H1 (cell line): ENCODE measurements at regions not wholly inside any gene's neighbourhood (a gene's known extent, or its start where the extent isn't known, plus 50 kb on each side); places are given as distances from the start of the nearest gene placed in this dataset.

Experiments
- CTCF ChIA-PET: fragments of 300-600 bp; sonication (Branson Sonifier 250); formaldehyde crosslinking; loops from one replicate; lab custom pipeline; 2021; ENCODE audit not compliant: partially characterized antibody; lab: Charles Lee
- POLR2A ChIA-PET: fragments of 300-600 bp; sonication (Branson Sonifier 250); formaldehyde crosslinking; loops from one replicate; lab custom pipeline; 2021; ENCODE audit warnings: inconsistent platforms; ENCODE audit not compliant: partially characterized antibody; lab: Charles Lee
- DNase-seq, 2 experiments: peaks; one replicate each; pipeline versions ENCODE4 v3.0.0 to v3.0.0-alpha.2; 2010 to 2022; ENCODE audit warnings: low spot score in 2 of 2, low read depth in 1 of 2, mixed read lengths in 1 of 2
- FAIRE-seq: peaks from 2 replicates; lab custom pipeline; 2011; peaks lifted over from hg19 to GRCh38; lab: Jason Lieb, UNC
- H2AFZ ChIP-seq: 2 replicates; pipeline ENCODE4 v1.8.1; 2012; ENCODE audit warnings: low read length, inconsistent platforms
- H2AK5ac ChIP-seq: 2 replicates; pipeline ENCODE4 v1.6.1; 2013; ENCODE audit warnings: low read depth, low read length
- H2BK120ac ChIP-seq: replicated peaks from 2 replicates; pipeline ENCODE3; 2013; ENCODE audit warnings: low read depth, low read length, inconsistent platforms
- H2BK12ac ChIP-seq: 2 replicates; pipeline ENCODE4 v1.6.1; 2013; ENCODE audit warnings: low read depth, low read length
- H2BK15ac ChIP-seq: 2 replicates; pipeline ENCODE4 v1.6.1; 2013; ENCODE audit warnings: low read length
- H2BK20ac ChIP-seq: 2 replicates; pipeline ENCODE4 v1.6.1; 2013; ENCODE audit warnings: low read length
- H2BK5ac ChIP-seq: 2 replicates; pipeline ENCODE4 v1.6.1; 2013; ENCODE audit warnings: low read depth, low read length
- H3K14ac ChIP-seq: 2 replicates; pipeline ENCODE4 v1.6.1; 2013; ENCODE audit warnings: inconsistent platforms; ENCODE audit not compliant: insufficient read length
- H3K18ac ChIP-seq: 2 replicates; pipeline ENCODE4 v1.6.1; 2013; ENCODE audit warnings: low read length; ENCODE audit errors: extremely low read depth
- H3K23ac ChIP-seq: 2 replicates; pipeline ENCODE4 v1.6.1; 2013; ENCODE audit warnings: inconsistent platforms; ENCODE audit not compliant: insufficient read length
- H3K23me2 ChIP-seq: 2 replicates; pipeline ENCODE4 v1.6.1; 2013; ENCODE audit warnings: low read depth, low read length
- H3K27ac ChIP-seq: 2 replicates; pipeline ENCODE4 v1.6.1; 2011; ENCODE audit warnings: low read depth, low read length, inconsistent platforms
- H3K27me3 ChIP-seq, 4 experiments: replicated peaks in 1 of 4; 1 replicate in 1 of 4; 2 replicates in 3 of 4; pipeline versions ENCODE4 v1.6.1 to v1.8.1; 2011 to 2013; ENCODE audit warnings: low read length in 3 of 4, mild to moderate bottlenecking in 3 of 4, inconsistent platforms in 2 of 4, mixed read lengths in 2 of 4, moderate library complexity in 1 of 4; ENCODE audit not compliant: control insufficient read depth in 3 of 4, insufficient read depth in 3 of 4; ENCODE audit errors: extremely low read depth in 1 of 4
- H3K36me3 ChIP-seq, 4 experiments: 2 replicates each; pipeline versions ENCODE4 v1.6.1 to v1.8.1; 2011 to 2013; ENCODE audit warnings: mild to moderate bottlenecking in 4 of 4, low read length in 3 of 4, moderate library complexity in 2 of 4, control low read depth in 1 of 4, inconsistent platforms in 1 of 4; ENCODE audit not compliant: insufficient read depth in 4 of 4, control insufficient read depth in 2 of 4
- H3K4ac ChIP-seq: replicated peaks from 2 replicates; pipeline ENCODE3; 2013; ENCODE audit warnings: low read length, low read depth, mixed read lengths, inconsistent platforms; ENCODE audit not compliant: insufficient read length
- H3K4me1 ChIP-seq, 4 experiments: replicated peaks in 1 of 4; 1 replicate in 1 of 4; 2 replicates in 3 of 4; pipeline versions ENCODE4 v1.6.1 to v1.8.1; 2011 to 2013; ENCODE audit warnings: low read length in 3 of 4, inconsistent platforms in 2 of 4, mixed read lengths in 1 of 4; ENCODE audit not compliant: insufficient read depth in 4 of 4, control insufficient read depth in 3 of 4
- H3K4me2 ChIP-seq, 2 experiments: 2 replicates each; pipeline versions ENCODE4 v1.6.1 to v1.8.1; 2011 to 2013; ENCODE audit warnings: low read depth in 2 of 2, low read length in 2 of 2, control low read depth in 1 of 2, inconsistent platforms in 1 of 2, mild to moderate bottlenecking in 1 of 2; ENCODE audit not compliant: insufficient read depth in 1 of 2
- H3K4me3 ChIP-seq, 4 experiments: fragments of 200-600, 300-600 bp in 1 of 4; sonication (generic), shearing (Covaris generic), sonication (Bioruptor Twin) in 1 of 4; 2 replicates each; pipeline versions ENCODE4 v1.5.1 to v1.8.1; 2011 to 2016; ENCODE audit warnings: low read length in 4 of 4, low read depth in 3 of 4, control low read depth in 2 of 4, inconsistent platforms in 2 of 4, mild to moderate bottlenecking in 2 of 4, mixed read lengths in 1 of 4, moderate library complexity in 1 of 4; ENCODE audit not compliant: insufficient read depth in 2 of 4; ENCODE audit errors: extremely low read depth in 1 of 4
- H3K56ac ChIP-seq: replicated peaks from 2 replicates; pipeline ENCODE3; 2013; ENCODE audit warnings: low read depth, mild to moderate bottlenecking, mixed read lengths, low read length, inconsistent platforms; ENCODE audit not compliant: insufficient read length
- H3K79me1 ChIP-seq: 2 replicates; pipeline ENCODE4 v1.6.1; 2013; ENCODE audit warnings: low read depth, low read length, control low read depth
- H3K79me2 ChIP-seq, 2 experiments: 2 replicates each; pipeline versions ENCODE4 v1.6.1 to v1.8.1; 2012 to 2013; ENCODE audit warnings: low read length in 2 of 2, mild to moderate bottlenecking in 2 of 2, inconsistent platforms in 1 of 2; ENCODE audit not compliant: insufficient read depth in 2 of 2, control insufficient read depth in 1 of 2
- H3K9ac ChIP-seq, 4 experiments: replicated peaks in 1 of 4; 1 replicate in 1 of 4; 2 replicates in 3 of 4; pipeline versions ENCODE4 v1.6.1 to v1.8.1; 2011 to 2013; ENCODE audit warnings: low read depth in 3 of 4, low read length in 3 of 4, control low read depth in 2 of 4, mild to moderate bottlenecking in 2 of 4, moderate library complexity in 2 of 4, inconsistent platforms in 1 of 4; ENCODE audit errors: extremely low read depth in 1 of 4
- H3K9me3 ChIP-seq, 2 experiments: 2 replicates each; pipeline versions ENCODE4 v1.6.1 to v1.8.1; 2012 to 2013; ENCODE audit warnings: mild to moderate bottlenecking in 2 of 2, moderate library complexity in 2 of 2, control low read depth in 1 of 2, inconsistent platforms in 1 of 2, low read depth in 1 of 2, low read length in 1 of 2, mixed read lengths in 1 of 2; ENCODE audit not compliant: insufficient read depth in 2 of 2
- H4K20me1 ChIP-seq, 2 experiments: replicated peaks in 1 of 2; 2 replicates each; pipeline versions ENCODE3 to v1.8.1; 2011 to 2013; ENCODE audit warnings: inconsistent platforms in 2 of 2, low read length in 2 of 2, mild to moderate bottlenecking in 1 of 2; ENCODE audit not compliant: insufficient read depth in 2 of 2, control insufficient read depth in 1 of 2
- H4K5ac ChIP-seq: 2 replicates; pipeline ENCODE4 v1.6.1; 2013; ENCODE audit warnings: low read length, low read depth, mixed read lengths, inconsistent platforms; ENCODE audit not compliant: insufficient read length
- H4K8ac ChIP-seq: 2 replicates; pipeline ENCODE4 v1.8.0; 2013; ENCODE audit warnings: mild to moderate bottlenecking, moderate library complexity, low read length, inconsistent platforms; ENCODE audit not compliant: insufficient read depth; ENCODE audit errors: extremely low read depth
- H4K91ac ChIP-seq: replicated peaks from 2 replicates; pipeline ENCODE3; 2013; ENCODE audit warnings: low read length, mixed read lengths, inconsistent platforms; ENCODE audit not compliant: insufficient read length
- BACH1 ChIP-seq: IDR thresholded peaks from 2 replicates; pipeline ENCODE4 v1.6.1; 2012; ENCODE audit warnings: low read length, improper control_type of control experiment
- CBX5 ChIP-seq: fragments of 300-800, 300-1000 bp; sonication (generic); IDR thresholded peaks from 2 replicates; pipeline ENCODE4 v1.7.1; 2016; ENCODE audit warnings: antibody characterized with exemption, low read length, low read depth
- CHD1 ChIP-seq: IDR thresholded peaks from 2 replicates; pipeline ENCODE4 v1.6.1; 2012; ENCODE audit warnings: low read depth, low read length, improper control_type of control experiment
- CTBP2 ChIP-seq: IDR thresholded peaks from 2 replicates; pipeline ENCODE4 v1.7.0; 2011; ENCODE audit warnings: borderline replicate concordance, mild to moderate bottlenecking, moderate library complexity, mixed read lengths, low read length; ENCODE audit not compliant: insufficient read depth, insufficient read length
- FOSL1 ChIP-seq: IDR thresholded peaks from 2 replicates; pipeline ENCODE4 v1.6.1; 2011; ENCODE audit warnings: mild to moderate bottlenecking, low read depth, low read length, moderate library complexity; ENCODE audit not compliant: insufficient read depth
- HDAC6 ChIP-seq: IDR thresholded peaks from one replicate; pipeline ENCODE4 v1.7.1; 2012; ENCODE audit warnings: low read depth, mild to moderate bottlenecking, inconsistent platforms, low read length, moderate library complexity
- KDM5A ChIP-seq: fragments of 200-600 bp; IDR thresholded peaks from 2 replicates; pipeline ENCODE4 v1.7.1; 2012; ENCODE audit warnings: mild to moderate bottlenecking, low read length, inconsistent platforms, mixed read lengths
- NRF1 ChIP-seq: IDR thresholded peaks from 2 replicates; pipeline ENCODE4 v1.6.1; 2011; ENCODE audit warnings: mild to moderate bottlenecking, low read depth, low read length, improper control_type of control experiment
- PHF8 ChIP-seq: fragments of 200-600 bp; sonication (generic); conservative IDR thresholded peaks from 2 replicates; pipeline ENCODE4 v1.7.1; 2012; ENCODE audit warnings: low read depth, mild to moderate bottlenecking, inconsistent platforms, low read length, moderate library complexity
- RFX5 ChIP-seq: IDR thresholded peaks from 2 replicates; pipeline ENCODE4 v1.6.1; 2011; ENCODE audit warnings: low read depth, low read length, improper control_type of control experiment, borderline replicate concordance
- RNF2 ChIP-seq: fragments of 200-900, 300-1000 bp; sonication (generic); IDR thresholded peaks from 2 replicates; pipeline ENCODE4 v1.7.1; 2016; ENCODE audit warnings: borderline replicate concordance, low read depth, mild to moderate bottlenecking, antibody characterized with exemption, low read length; ENCODE audit not compliant: poor library complexity, severe bottlenecking; ENCODE audit errors: missing control alignments
- SIN3A ChIP-seq, 2 experiments: IDR thresholded peaks in 1 of 2; conservative IDR thresholded peaks in 1 of 2; 2 replicates each; pipeline ENCODE4 v1.6.1; 2011 to 2012; ENCODE audit warnings: low read length in 2 of 2, improper control_type of control experiment in 1 of 2, low read depth in 1 of 2, mild to moderate bottlenecking in 1 of 2
- TAF1 ChIP-seq: IDR thresholded peaks from 2 replicates; pipeline ENCODE4 v1.6.1; 2011; ENCODE audit warnings: mild to moderate bottlenecking, low read depth, low read length
- TAF7 ChIP-seq: optimal IDR thresholded peaks from 2 replicates; pipeline ENCODE3; 2011; ENCODE audit warnings: low read depth, mild to moderate bottlenecking, inconsistent platforms, low read length, moderate library complexity, borderline replicate concordance
- WGBS, 2 experiments: shearing (Covaris generic) in 1 of 2; methylation state at CpG; one replicate each; pipeline versions ENCODE4 v1.1.6 to v1.1.7; 2013 to 2015; ENCODE audit warnings: low lambda C conversion rate in 2 of 2, mixed read lengths in 2 of 2, inconsistent platforms in 1 of 2, low coverage in 1 of 2, missing lambda C conversion rate in 1 of 2; ENCODE audit not compliant: insufficient replicate concordance in 2 of 2, insufficient coverage in 1 of 2, insufficient read length in 1 of 2; ENCODE audit errors: extremely low coverage in 1 of 2, missing lambda C conversion rate in 1 of 2; 5-methylcytosine and 5-hydroxymethylcytosine counted together

- Histone ChIP-seq H4K20me1 (no peaks in the 10 kb centered on the region), H4K8ac (no peak overlapping the region), H3K4me2 (no peak overlapping the region), H4K5ac (no peak overlapping the region), H2BK12ac (no peak overlapping the region), H3K36me3 (no peaks in the 10 kb centered on the region), H2BK20ac (no peak overlapping the region), H3K9me3 (no peaks in the 10 kb centered on the region), H2BK15ac (no peak overlapping the region), H2BK5ac (no peak overlapping the region), H3K4me3 (no peak overlapping the region), H3K4me1 (no peaks in the 10 kb centered on the region), H3K79me1 (no peaks in the 10 kb centered on the region), H3K27me3 (no peaks in the 10 kb centered on the region), H3K27ac (no peak overlapping the region), H2AFZ (no peak overlapping the region), H3K9ac (peak overlapping the region in 1 of 4 experiments; percentile 34; a peak in 1 of 7 replicates), H3K23ac (no peak overlapping the region), H4K91ac (no peak overlapping the region), H3K18ac (no peak overlapping the region), H3K56ac (no peak overlapping the region), H2AK5ac (no peak overlapping the region), H3K79me2 (no peaks in the 10 kb centered on the region), H3K14ac (no peak overlapping the region), H3K4ac (no peak overlapping the region), H2BK120ac (no peak overlapping the region), H3K23me2 (no peaks in the 10 kb centered on the region)
- ChIA-PET CTCF (interaction anchor here (1.1 kb wide), 1 partner anchor 350 kb away, joined by 3 read pairs; no protein-coding TSS in a partner anchor), POLR2A (no interaction called here)
- WGBS, 2 experiments: 90% methylated on average over 1 of the region's 1 CpG; no CpG with 5 or more reads in 1 of the 2 experiments
- DNase-seq (no peak), FAIRE-seq (no peak)
- TF ChIP-seq CTBP2 (no peak), TAF1 (no peak), RNF2 (no peak), RFX5 (no peak), TAF7 (no peak), SIN3A (conservative IDR thresholded peaks at IDR 0.05 in 1 of 2, IDR thresholded peaks at IDR 0.05 in 1 of 2; ENCODE audit: low read depth in 1 of 2, low read length in 2 of 2) (no peak), NRF1 (no peak), CHD1 (no peak), PHF8 (no peak), KDM5A (no peak), BACH1 (no peak), CBX5 (no peak), HDAC6 (no peak), FOSL1 (no peak)
Observed at GRCh38 chr12:91732086-91732485, 413.6 kb downstream of the BTG1 start.
